ENCODE measurements at regions not wholly inside any gene's neighbourhood (a gene's known extent, or its start where the extent isn't known, plus 50 kb on each side); places are given as distances from the start of the nearest gene placed in this dataset.

DNA sequence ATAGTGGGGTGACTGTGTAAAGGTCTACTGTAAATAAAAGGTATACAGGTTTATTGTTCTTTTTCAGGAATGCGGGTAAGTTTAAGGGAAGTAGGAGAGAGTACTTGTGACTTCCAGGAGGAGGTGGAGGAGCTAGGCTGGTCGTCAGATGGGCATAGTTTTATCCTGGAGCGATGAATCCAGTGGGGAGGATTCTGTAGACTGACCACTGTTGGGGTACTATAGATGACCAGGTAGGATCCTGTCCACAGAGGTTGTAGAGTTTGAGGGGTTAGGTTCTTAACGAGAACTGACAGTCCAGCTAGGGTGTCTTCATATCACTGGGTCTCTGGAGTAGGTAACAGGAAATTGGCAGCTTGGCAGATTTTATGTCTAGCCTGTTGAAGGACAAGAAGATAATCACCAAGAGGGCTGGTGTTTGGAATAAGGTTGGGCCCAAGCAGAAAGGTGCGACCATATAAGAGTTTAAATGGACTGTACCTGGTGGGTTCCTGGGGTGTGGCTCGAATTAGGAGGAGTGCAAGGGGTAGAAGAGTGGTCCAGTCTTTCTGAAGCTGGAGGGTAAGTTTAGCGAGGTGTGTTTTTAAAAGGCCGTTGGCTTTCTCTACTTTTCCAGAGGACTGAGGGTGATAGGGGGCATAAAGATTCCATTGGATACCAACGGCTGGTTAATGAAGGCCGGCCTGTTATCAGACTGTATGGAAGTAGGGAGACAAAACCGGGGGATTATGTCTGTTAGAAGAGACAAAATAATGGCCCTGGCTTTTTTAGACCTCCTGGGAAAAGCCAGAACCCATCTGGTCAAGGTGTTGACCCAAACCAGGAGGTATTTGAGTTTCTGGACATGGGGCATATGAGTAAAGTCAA, 751.3 kb upstream of the ADGRB3 start:
- H3K27ac ChIP-seq (ENCODE audit: control insufficient read depth, insufficient read depth) = no peak overlapping the region
- ChIA-PET SMC1A (ENCODE audit: uncharacterized antibody, unreplicated experiment) (interaction anchor here (0.7 kb wide), 1 partner anchor 283 kb away, joined by 3 read pairs; no protein-coding TSS in a partner anchor), CTCF (no interaction called here), POLR2A (no interaction called here), RAD21 (ENCODE audit: unreplicated experiment) (no interaction called here)
- no peaks in the 10 kb centered on the region for H3K27me3 ChIP-seq (replicated peaks in 1 of 2; ENCODE audit: control insufficient read depth in 2 of 2, insufficient read depth in 2 of 2, low read length in 1 of 2)
- H3K4me3 ChIP-seq = no peak overlapping the region
- no TSS peak for BruUV-seq (replicated peaks)
- intact Hi-C loops (cut with micrococcal nuclease; ENCODE audit: unreplicated experiment) = no loop called here
- H3K4me2 ChIP-seq (ENCODE audit: control insufficient read depth, insufficient read depth) = no peak overlapping the region
- WGBS (ENCODE audit: insufficient coverage, insufficient replicate concordance, low lambda C conversion rate, missing lambda C conversion rate) = 14% methylated on average over 11 of the region's 11 CpGs
- ATAC-seq = no peak
- no peaks in the 10 kb centered on the region for H3K4me1 ChIP-seq (ENCODE audit: control insufficient read depth, insufficient read depth, low read length)
- no peaks in the 10 kb centered on the region for H4K20me1 ChIP-seq (ENCODE audit: control insufficient read depth, insufficient read depth)
- in situ Hi-C loops (cut with MboI) = no loop called here
- no peaks in the 10 kb centered on the region for H3K36me3 ChIP-seq (ENCODE audit: control insufficient read depth in 2 of 2, insufficient read depth in 2 of 2, low read length in 1 of 2)
- TF ChIP-seq RAD21 (IDR thresholded peaks at IDR 0.05; ENCODE audit: insufficient read depth, low read depth, low read length) (no peak), ZBED1 (IDR thresholded peaks at IDR 0.05; ENCODE audit: borderline replicate concordance) (no peak), ETV6 (conservative IDR thresholded peaks at IDR 0.05 in 1 of 2, IDR thresholded peaks at IDR 0.05 in 1 of 2; ENCODE audit: borderline replicate concordance in 1 of 2, low read depth in 1 of 2) (no peak), GATAD2B (conservative IDR thresholded peaks at IDR 0.05; ENCODE audit: low read depth) (no peak), DPF2 (IDR thresholded peaks at IDR 0.05) (no peak), SRF (IDR thresholded peaks at IDR 0.05; ENCODE audit: low read depth in 2 of 2, low read length in 2 of 2) (no peak), EP300 (IDR thresholded peaks at IDR 0.05; ENCODE audit: borderline replicate concordance in 1 of 2, control insufficient read depth in 1 of 2, low read depth in 2 of 2, low read length in 2 of 2) (no peak), BMI1 (IDR thresholded peaks at IDR 0.05; ENCODE audit: borderline replicate concordance) (no peak), ASH2L (IDR thresholded peaks at IDR 0.05; ENCODE audit: borderline replicate concordance, low read depth) (no peak), CBX3 (IDR thresholded peaks at IDR 0.05; ENCODE audit: borderline replicate concordance, low read depth) (no peak), FOXK2 (IDR thresholded peaks at IDR 0.05) (no peak), MAX (IDR thresholded peaks at IDR 0.05; ENCODE audit: low read depth, low read length) (no peak), JUNB (IDR thresholded peaks at IDR 0.05) (no peak), TBL1XR1 (IDR thresholded peaks at IDR 0.05; ENCODE audit: low read depth, low read length) (no peak)
- TF ChIP-seq, protein P1, sequence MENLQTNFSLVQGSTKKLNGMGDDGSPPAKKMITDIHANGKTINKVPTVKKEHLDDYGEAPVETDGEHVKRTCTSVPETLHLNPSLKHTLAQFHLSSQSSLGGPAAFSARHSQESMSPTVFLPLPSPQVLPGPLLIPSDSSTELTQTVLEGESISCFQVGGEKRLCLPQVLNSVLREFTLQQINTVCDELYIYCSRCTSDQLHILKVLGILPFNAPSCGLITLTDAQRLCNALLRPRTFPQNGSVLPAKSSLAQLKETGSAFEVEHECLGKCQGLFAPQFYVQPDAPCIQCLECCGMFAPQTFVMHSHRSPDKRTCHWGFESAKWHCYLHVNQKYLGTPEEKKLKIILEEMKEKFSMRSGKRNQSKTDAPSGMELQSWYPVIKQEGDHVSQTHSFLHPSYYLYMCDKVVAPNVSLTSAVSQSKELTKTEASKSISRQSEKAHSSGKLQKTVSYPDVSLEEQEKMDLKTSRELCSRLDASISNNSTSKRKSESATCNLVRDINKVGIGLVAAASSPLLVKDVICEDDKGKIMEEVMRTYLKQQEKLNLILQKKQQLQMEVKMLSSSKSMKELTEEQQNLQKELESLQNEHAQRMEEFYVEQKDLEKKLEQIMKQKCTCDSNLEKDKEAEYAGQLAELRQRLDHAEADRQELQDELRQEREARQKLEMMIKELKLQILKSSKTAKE (IDR thresholded peaks at IDR 0.05; ENCODE audit: low read depth, poor library complexity, severe bottlenecking) = no peak
- TF ChIP-seq, protein P2, sequence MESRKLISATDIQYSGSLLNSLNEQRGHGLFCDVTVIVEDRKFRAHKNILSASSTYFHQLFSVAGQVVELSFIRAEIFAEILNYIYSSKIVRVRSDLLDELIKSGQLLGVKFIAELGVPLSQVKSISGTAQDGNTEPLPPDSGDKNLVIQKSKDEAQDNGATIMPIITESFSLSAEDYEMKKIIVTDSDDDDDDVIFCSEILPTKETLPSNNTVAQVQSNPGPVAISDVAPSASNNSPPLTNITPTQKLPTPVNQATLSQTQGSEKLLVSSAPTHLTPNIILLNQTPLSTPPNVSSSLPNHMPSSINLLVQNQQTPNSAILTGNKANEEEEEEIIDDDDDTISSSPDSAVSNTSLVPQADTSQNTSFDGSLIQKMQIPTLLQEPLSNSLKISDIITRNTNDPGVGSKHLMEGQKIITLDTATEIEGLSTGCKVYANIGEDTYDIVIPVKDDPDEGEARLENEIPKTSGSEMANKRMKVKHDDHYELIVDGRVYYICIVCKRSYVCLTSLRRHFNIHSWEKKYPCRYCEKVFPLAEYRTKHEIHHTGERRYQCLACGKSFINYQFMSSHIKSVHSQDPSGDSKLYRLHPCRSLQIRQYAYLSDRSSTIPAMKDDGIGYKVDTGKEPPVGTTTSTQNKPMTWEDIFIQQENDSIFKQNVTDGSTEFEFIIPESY (IDR thresholded peaks at IDR 0.05) = no peak
- TF ChIP-seq, protein P3, sequence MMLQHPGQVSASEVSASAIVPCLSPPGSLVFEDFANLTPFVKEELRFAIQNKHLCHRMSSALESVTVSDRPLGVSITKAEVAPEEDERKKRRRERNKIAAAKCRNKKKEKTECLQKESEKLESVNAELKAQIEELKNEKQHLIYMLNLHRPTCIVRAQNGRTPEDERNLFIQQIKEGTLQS (IDR thresholded peaks at IDR 0.05; ENCODE audit: borderline replicate concordance, extremely low read depth, low read depth, low read length) = no peak
- no peaks in the 10 kb centered on the region for H3K9me3 ChIP-seq (replicated peaks; ENCODE audit: control insufficient read depth, insufficient read depth, low read length)
- H2AFZ ChIP-seq (ENCODE audit: control insufficient read depth, low read depth, low read length) = no peak overlapping the region
- FAIRE-seq = no peak
- no peak overlapping the region for H3K9ac ChIP-seq (ENCODE audit: control insufficient read depth, insufficient read depth, low read length)
- H3K79me2 ChIP-seq (ENCODE audit: control insufficient read depth, insufficient read depth, low read length) = no peaks in the 10 kb centered on the region
- DNase-seq (ENCODE audit: low read depth, low spot score) = no peak
